ENCODE measurements at regions not wholly inside any gene's neighbourhood (a gene's known extent, or its start where the extent isn't known, plus 50 kb on each side); places are given as distances from the start of the nearest gene placed in this dataset.

GRCh38 chr13:39185326-39185725, 147.1 kb downstream of the NHLRC3 start:
- H3K4me3 ChIP-seq (ENCODE audit: low read depth, low read length) = no peak overlapping the region
- TF ChIP-seq, protein P1, sequence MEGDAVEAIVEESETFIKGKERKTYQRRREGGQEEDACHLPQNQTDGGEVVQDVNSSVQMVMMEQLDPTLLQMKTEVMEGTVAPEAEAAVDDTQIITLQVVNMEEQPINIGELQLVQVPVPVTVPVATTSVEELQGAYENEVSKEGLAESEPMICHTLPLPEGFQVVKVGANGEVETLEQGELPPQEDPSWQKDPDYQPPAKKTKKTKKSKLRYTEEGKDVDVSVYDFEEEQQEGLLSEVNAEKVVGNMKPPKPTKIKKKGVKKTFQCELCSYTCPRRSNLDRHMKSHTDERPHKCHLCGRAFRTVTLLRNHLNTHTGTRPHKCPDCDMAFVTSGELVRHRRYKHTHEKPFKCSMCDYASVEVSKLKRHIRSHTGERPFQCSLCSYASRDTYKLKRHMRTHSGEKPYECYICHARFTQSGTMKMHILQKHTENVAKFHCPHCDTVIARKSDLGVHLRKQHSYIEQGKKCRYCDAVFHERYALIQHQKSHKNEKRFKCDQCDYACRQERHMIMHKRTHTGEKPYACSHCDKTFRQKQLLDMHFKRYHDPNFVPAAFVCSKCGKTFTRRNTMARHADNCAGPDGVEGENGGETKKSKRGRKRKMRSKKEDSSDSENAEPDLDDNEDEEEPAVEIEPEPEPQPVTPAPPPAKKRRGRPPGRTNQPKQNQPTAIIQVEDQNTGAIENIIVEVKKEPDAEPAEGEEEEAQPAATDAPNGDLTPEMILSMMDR (IDR thresholded peaks at IDR 0.05; ENCODE audit: insufficient read depth, low read length, missing control alignments) = no peak
- ChIA-PET POLR2A (no interaction called here), CTCF (no interaction called here)
- DNase-seq (ENCODE audit: low read depth, low spot score) = no peak

GRCh38 chr13:39186205-39186875, 148.1 kb downstream of the NHLRC3 start:
- no peak for DNase-seq (ENCODE audit: low read depth, low spot score)
- POLR2A ChIA-PET = no interaction called here
- CTCF ChIA-PET = no interaction called here
- TF ChIP-seq, protein P1 (IDR thresholded peaks at IDR 0.05; ENCODE audit: insufficient read depth, low read length, missing control alignments) = no peak
- H3K4me3 ChIP-seq (ENCODE audit: low read depth, low read length) = no peak overlapping the region

GRCh38 chr13:39189778-39190177, 151.5 kb downstream of the NHLRC3 start:
- no peak overlapping the region for H3K4me3 ChIP-seq (ENCODE audit: low read depth, low read length)
- ChIA-PET CTCF (interaction anchor here (1.8 kb wide), 1 partner anchor 422 kb away, joined by 6 read pairs; no protein-coding TSS in a partner anchor), POLR2A (no interaction called here)
- TF ChIP-seq, protein P1 (IDR thresholded peaks at IDR 0.05; ENCODE audit: insufficient read depth, low read length, missing control alignments) = no peak
- DNase-seq (ENCODE audit: low read depth, low spot score) = no peak

- no peak for DNase-seq (ENCODE audit: low read depth, low spot score)
- TF ChIP-seq, protein P1 (IDR thresholded peaks at IDR 0.05; ENCODE audit: insufficient read depth, low read length, missing control alignments) = no peak
- ChIA-PET POLR2A (no interaction called here), CTCF (no interaction called here)
- no peak overlapping the region for H3K4me3 ChIP-seq (ENCODE audit: low read depth, low read length)
These were observed 158.8 kb downstream of the NHLRC3 start for GRCh38 chr13:39196965-39197646.

- CTCF ChIA-PET = no interaction called here
- H3K4me3 ChIP-seq (ENCODE audit: low read depth, low read length) = no peak overlapping the region
- POLR2A ChIA-PET = no interaction called here
- no peak for DNase-seq (ENCODE audit: low read depth, low spot score)
- TF ChIP-seq, protein P1 (IDR thresholded peaks at IDR 0.05; ENCODE audit: insufficient read depth, low read length, missing control alignments) = no peak
These were observed 159.4 kb downstream of the NHLRC3 start for GRCh38 chr13:39197647-39198007.

GRCh38 chr13:39200249-39200910, 162.1 kb downstream of the NHLRC3 start:
- POLR2A ChIA-PET = no interaction called here
- no peak overlapping the region for H3K4me3 ChIP-seq (ENCODE audit: low read depth, low read length)
- TF ChIP-seq, protein P1 (IDR thresholded peaks at IDR 0.05; ENCODE audit: insufficient read depth, low read length, missing control alignments) = no peak
- DNase-seq (ENCODE audit: low read depth, low spot score) = no peak
- CTCF ChIA-PET = no interaction called here
